ENCODE measurements at regions not wholly inside any gene's neighbourhood (a gene's known extent, or its start where the extent isn't known, plus 50 kb on each side); places are given as distances from the start of the nearest gene placed in this dataset.
"Not testable (repeated sequence)": the region's sequence is repeated elsewhere in the genome, so short reads cannot be mapped to it uniquely, and the experiment has no call there.

DNA sequence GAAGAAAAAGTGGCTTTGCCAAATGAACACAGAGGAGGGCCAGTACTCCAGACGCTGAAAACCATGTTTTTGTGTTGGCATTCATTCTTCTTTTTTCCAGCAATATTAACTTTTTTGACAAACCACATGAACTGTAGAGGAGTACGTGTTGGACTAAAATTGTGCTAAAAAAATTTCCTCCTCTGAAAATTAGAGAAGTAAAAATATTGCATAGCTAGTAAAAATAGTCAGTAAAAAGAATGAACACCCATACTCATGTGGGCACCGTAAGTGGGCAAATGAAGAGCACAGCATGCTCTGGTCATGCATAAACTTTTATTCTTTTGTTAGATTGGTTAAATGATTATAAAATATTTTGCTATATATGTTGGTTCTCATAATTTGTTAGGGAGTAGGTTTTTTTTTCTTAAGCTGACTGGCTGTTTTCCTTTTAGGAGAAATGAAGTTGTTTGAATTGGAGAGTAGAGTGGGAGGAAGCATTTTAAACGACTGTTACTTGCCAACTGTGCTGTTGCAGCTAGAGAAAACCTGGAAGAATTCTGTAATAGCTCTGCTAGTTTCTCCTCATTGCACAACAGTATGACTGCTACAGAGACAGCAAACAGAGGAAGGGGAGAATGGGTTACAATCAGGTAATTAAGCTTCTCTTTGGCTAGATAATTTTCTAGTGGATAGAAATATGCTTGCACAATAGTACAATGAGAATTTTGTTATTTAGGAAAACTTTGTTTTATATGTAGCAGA is 222.4 kb downstream of the KCTD12 start:
- Histone ChIP-seq H3K4me1 (no peaks in the 10 kb centered on the region), H3K27ac (no peak overlapping the region), H3K36me3 (no peaks in the 10 kb centered on the region), H3K27me3 (no peaks in the 10 kb centered on the region), H3K9me3 (no peaks in the 10 kb centered on the region), H3K4me3 (no peak overlapping the region)
- TF ChIP-seq POLR2A (IDR thresholded peaks at IDR 0.05) = no peak
- TF ChIP-seq, protein P1, sequence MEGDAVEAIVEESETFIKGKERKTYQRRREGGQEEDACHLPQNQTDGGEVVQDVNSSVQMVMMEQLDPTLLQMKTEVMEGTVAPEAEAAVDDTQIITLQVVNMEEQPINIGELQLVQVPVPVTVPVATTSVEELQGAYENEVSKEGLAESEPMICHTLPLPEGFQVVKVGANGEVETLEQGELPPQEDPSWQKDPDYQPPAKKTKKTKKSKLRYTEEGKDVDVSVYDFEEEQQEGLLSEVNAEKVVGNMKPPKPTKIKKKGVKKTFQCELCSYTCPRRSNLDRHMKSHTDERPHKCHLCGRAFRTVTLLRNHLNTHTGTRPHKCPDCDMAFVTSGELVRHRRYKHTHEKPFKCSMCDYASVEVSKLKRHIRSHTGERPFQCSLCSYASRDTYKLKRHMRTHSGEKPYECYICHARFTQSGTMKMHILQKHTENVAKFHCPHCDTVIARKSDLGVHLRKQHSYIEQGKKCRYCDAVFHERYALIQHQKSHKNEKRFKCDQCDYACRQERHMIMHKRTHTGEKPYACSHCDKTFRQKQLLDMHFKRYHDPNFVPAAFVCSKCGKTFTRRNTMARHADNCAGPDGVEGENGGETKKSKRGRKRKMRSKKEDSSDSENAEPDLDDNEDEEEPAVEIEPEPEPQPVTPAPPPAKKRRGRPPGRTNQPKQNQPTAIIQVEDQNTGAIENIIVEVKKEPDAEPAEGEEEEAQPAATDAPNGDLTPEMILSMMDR (IDR thresholded peaks at IDR 0.05) = no peak
- DNase-seq = no peak

- not testable (repeated sequence) for H3K4me3 ChIP-seq, H3K27me3 ChIP-seq, H3K27ac ChIP-seq, H3K36me3 ChIP-seq, DNase-seq, H3K9me3 ChIP-seq, H3K4me1 ChIP-seq
These were observed 227.1 kb downstream of the KCTD12 start for GRCh38 chr13:76659074-76659473.

GRCh38 chr13:76656500-76656899 is 229.7 kb downstream of the KCTD12 start:
- no peak overlapping the region for H3K27ac ChIP-seq
- TF ChIP-seq, protein P1 (IDR thresholded peaks at IDR 0.05) = no peak
- TF ChIP-seq POLR2A (IDR thresholded peaks at IDR 0.05) = no peak
- no peak for DNase-seq
- H3K36me3 ChIP-seq = no peaks in the 10 kb centered on the region
- H3K4me1 ChIP-seq = no peaks in the 10 kb centered on the region
- H3K9me3 ChIP-seq = no peaks in the 10 kb centered on the region
- no peaks in the 10 kb centered on the region for H3K27me3 ChIP-seq
- H3K4me3 ChIP-seq = no peak overlapping the region

DNA sequence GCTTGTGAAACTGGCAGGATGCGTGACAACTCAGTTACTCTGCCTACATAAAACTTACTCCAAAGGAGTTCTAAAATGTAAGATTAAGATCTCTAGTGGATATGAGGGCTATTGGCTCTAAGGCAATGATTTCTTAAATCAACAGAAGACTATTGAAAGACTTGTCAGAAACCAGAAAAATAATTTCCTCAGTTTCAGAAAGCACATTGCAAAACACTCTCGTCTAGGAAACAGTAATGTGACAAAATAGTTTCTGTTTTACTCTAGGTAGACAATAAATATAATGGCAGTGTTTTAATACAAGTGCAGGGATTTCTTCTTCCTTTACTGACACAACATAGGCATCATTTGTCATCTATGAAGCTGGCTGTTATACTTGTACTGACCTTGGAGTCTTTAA is 230.1 kb downstream of the KCTD12 start:
- H3K4me1 ChIP-seq = no peaks in the 10 kb centered on the region
- no peak for DNase-seq
- H3K9me3 ChIP-seq = no peaks in the 10 kb centered on the region
- H3K4me3 ChIP-seq = no peak overlapping the region
- no peaks in the 10 kb centered on the region for H3K36me3 ChIP-seq
- TF ChIP-seq, protein P1 (IDR thresholded peaks at IDR 0.05) = no peak
- no peak for TF ChIP-seq POLR2A (IDR thresholded peaks at IDR 0.05)
- H3K27ac ChIP-seq = no peak overlapping the region
- H3K27me3 ChIP-seq = no peaks in the 10 kb centered on the region

- H3K36me3 ChIP-seq = no peaks in the 10 kb centered on the region
- H3K27ac ChIP-seq = no peak overlapping the region
- H3K27me3 ChIP-seq = no peaks in the 10 kb centered on the region
- no peak for TF ChIP-seq POLR2A (IDR thresholded peaks at IDR 0.05)
- TF ChIP-seq, protein P1 (IDR thresholded peaks at IDR 0.05) = no peak
- H3K4me1 ChIP-seq = no peaks in the 10 kb centered on the region
- no peak for DNase-seq
- H3K9me3 ChIP-seq = no peaks in the 10 kb centered on the region
- no peak overlapping the region for H3K4me3 ChIP-seq
These were observed 231.9 kb downstream of the KCTD12 start for GRCh38 chr13:76654263-76654662.

- H3K36me3 ChIP-seq = no peaks in the 10 kb centered on the region
- H3K4me3 ChIP-seq = no peak overlapping the region
- H3K4me1 ChIP-seq = no peaks in the 10 kb centered on the region
- TF ChIP-seq POLR2A (IDR thresholded peaks at IDR 0.05) = no peak
- TF ChIP-seq, protein P1 (IDR thresholded peaks at IDR 0.05) = no peak
- H3K9me3 ChIP-seq = no peaks in the 10 kb centered on the region
- H3K27ac ChIP-seq = no peak overlapping the region
- no peaks in the 10 kb centered on the region for H3K27me3 ChIP-seq
- DNase-seq = no peak
These were observed 234.9 kb downstream of the KCTD12 start for GRCh38 chr13:76651286-76651685.

Data from Peyer's patch (tissue), 4 donors.